Nephron progenitor cell (in vitro differentiated cells): ENCODE measurements at regions not wholly inside any gene's neighbourhood (a gene's known extent, or its start where the extent isn't known, plus 50 kb on each side); places are given as distances from the start of the nearest gene placed in this dataset.

ENCODE experiments used
- DNase-seq: peaks from one replicate; pipeline ENCODE4 v3.0.0; 2021
- H3K27ac Mint-ChIP-seq: 2 replicates; pipeline ENCODE4 v1.8.0; 2021; ENCODE audit warnings: mild to moderate bottlenecking, moderate library complexity, mixed read lengths
- H3K27me3 Mint-ChIP-seq: 2 replicates; pipeline ENCODE4 v1.8.0; 2021; ENCODE audit warnings: mild to moderate bottlenecking, low read depth, mixed read lengths; ENCODE audit not compliant: poor library complexity
- H3K36me3 Mint-ChIP-seq: 2 replicates; pipeline ENCODE4 v1.8.0; 2021; ENCODE audit warnings: low read depth, mixed read lengths
- H3K4me1 Mint-ChIP-seq: 2 replicates; pipeline ENCODE4 v1.8.0; 2021; ENCODE audit warnings: mixed read lengths
- H3K4me3 Mint-ChIP-seq: 2 replicates; pipeline ENCODE4 v1.8.0; 2021; ENCODE audit warnings: mild to moderate bottlenecking, moderate library complexity, mixed read lengths
- H3K9me3 Mint-ChIP-seq: 2 replicates; pipeline ENCODE4 v1.8.0; 2021; ENCODE audit warnings: mild to moderate bottlenecking, moderate library complexity, mixed read lengths
- CTCF ChIP-seq: fragments of 200-600 bp; sonication (generic); IDR thresholded peaks from 2 replicates; pipeline ENCODE4 v1.5.0; 2021; ENCODE audit warnings: antibody characterized with exemption

DNA sequence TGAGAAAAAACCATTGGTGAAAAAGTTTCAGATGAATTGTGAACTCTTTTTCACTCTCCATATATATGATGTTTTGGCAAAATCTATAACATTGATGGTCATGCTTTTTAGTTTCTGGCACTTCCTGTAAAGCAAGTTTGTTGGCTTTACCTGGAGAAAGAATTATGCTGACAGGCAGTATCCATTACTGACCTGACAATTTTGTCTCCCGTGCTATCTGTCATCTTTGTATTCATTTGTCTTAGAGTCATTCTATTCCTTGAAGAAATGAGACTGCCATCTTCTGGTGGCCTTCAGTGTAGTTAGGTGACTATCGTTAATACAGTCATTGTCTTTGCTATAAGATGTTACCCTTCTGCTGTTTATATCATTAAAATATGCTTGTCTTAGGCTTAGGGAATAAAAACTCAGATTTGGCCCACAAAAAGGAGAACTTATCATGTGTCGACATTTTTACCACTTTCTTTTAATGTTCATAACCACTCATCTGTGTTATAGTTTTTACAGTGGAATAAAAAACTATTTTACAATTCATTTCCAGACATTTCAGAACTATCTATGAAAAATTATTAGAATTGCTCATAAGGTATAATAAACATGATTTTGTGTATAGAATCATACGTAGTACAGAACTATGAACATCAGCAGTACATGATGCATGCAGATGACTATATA, 707.0 kb downstream of the EPM2A start:
- H3K27ac Mint-ChIP-seq, result no peak overlapping the region
- no peak for DNase-seq
- no peaks in the 10 kb centered on the region for H3K36me3 Mint-ChIP-seq
- no peaks in the 10 kb centered on the region for H3K4me1 Mint-ChIP-seq
- no peaks in the 10 kb centered on the region for H3K27me3 Mint-ChIP-seq
- peaks cover under 1% of the 10 kb centered on the region for H3K9me3 Mint-ChIP-seq
- H3K4me3 Mint-ChIP-seq, result no peak overlapping the region
- peak; percentile 44 for TF ChIP-seq CTCF

DNA sequence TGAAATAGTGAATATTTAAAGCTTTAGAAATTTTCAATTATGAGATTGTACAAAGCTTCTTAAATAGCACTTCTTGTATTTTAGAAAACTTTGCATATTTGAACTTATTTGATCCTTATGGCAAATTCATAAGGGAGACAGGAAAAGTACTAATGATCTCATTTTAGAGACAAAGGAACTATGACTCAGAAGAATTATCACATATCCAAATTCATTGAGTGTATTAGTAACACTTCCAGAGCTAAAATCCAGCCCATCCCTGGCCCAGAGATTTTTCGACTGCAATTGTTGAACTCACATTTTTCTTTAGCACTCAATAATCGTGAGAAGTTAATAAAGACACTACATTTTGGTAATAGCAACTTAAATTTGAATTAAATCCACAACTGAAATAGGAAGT, 704.3 kb downstream of the EPM2A start:
- peaks cover 5% of the 10 kb centered on the region for H3K36me3 Mint-ChIP-seq
- no peak for TF ChIP-seq CTCF
- no peak overlapping the region for H3K27ac Mint-ChIP-seq
- no peak for DNase-seq
- no peaks in the 10 kb centered on the region for H3K4me1 Mint-ChIP-seq
- no peak overlapping the region for H3K4me3 Mint-ChIP-seq
- H3K27me3 Mint-ChIP-seq, result peaks cover 2% of the 10 kb centered on the region
- peaks cover 12% of the 10 kb centered on the region for H3K9me3 Mint-ChIP-seq

- Mint-ChIP-seq H3K27ac (no peak overlapping the region), H3K9me3 (peaks cover 12% of the 10 kb centered on the region), H3K27me3 (peaks cover 2% of the 10 kb centered on the region), H3K4me1 (no peaks in the 10 kb centered on the region), H3K4me3 (no peak overlapping the region), H3K36me3 (peaks cover 5% of the 10 kb centered on the region)
- DNase-seq, result no peak
- TF ChIP-seq CTCF, result no peak
These were observed 703.4 kb downstream of the EPM2A start for GRCh38 chr6:145031962-145032361.

- H3K9me3 Mint-ChIP-seq, result peaks cover 12% of the 10 kb centered on the region
- H3K27ac Mint-ChIP-seq, result no peak overlapping the region
- H3K36me3 Mint-ChIP-seq, result peaks cover 5% of the 10 kb centered on the region
These were observed 702.7 kb downstream of the EPM2A start for GRCh38 chr6:145032562-145033145.

GRCh38 chr6:145034664-145035063, 700.7 kb downstream of the EPM2A start:
- Mint-ChIP-seq H3K36me3 (peaks cover 5% of the 10 kb centered on the region), H3K27me3 (peaks cover 2% of the 10 kb centered on the region), H3K4me3 (no peak overlapping the region), H3K27ac (no peak overlapping the region), H3K4me1 (no peaks in the 10 kb centered on the region), H3K9me3 (peaks cover 12% of the 10 kb centered on the region)
- no peak for TF ChIP-seq CTCF
- no peak for DNase-seq

More at GRCh38 chr6:145032562-145033145, 702.7 kb downstream of the EPM2A start:
- Mint-ChIP-seq H3K4me1 (no peaks in the 10 kb centered on the region), H3K27me3 (peaks cover 2% of the 10 kb centered on the region), H3K4me3 (no peak overlapping the region)
- no peak for TF ChIP-seq CTCF
- DNase-seq, result no peak

DNA sequence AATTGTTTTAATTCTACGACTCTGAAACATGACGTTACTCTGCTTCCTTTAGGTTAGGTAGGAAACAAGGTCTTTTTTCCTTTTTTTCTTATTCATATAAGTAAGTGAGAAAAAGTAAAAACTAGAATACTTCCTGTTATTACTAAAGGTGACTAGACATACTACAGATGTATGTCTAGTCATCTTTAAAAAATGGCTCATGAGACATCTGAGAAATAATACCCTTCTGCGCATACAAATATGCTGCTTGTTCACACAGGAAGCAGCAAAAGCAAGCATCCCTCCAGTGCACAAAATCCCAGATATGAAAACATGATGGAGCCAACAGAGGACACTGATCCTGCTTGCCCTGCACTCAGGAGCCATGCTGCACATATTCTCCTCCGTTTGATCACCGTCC, 699.1 kb downstream of the EPM2A start:
- H3K4me3 Mint-ChIP-seq, result no peak overlapping the region

More for the DNA sequence above, 699.1 kb downstream of the EPM2A start:
- H3K27me3 Mint-ChIP-seq, result peaks cover 2% of the 10 kb centered on the region
- no peaks in the 10 kb centered on the region for H3K4me1 Mint-ChIP-seq
- no peak for TF ChIP-seq CTCF
- peaks cover 5% of the 10 kb centered on the region for H3K36me3 Mint-ChIP-seq
- H3K9me3 Mint-ChIP-seq, result peaks cover 16% of the 10 kb centered on the region
- DNase-seq, result no peak
- no peak overlapping the region for H3K27ac Mint-ChIP-seq
